ENCODE measurements at regions not wholly inside any gene's neighbourhood (a gene's known extent, or its start where the extent isn't known, plus 50 kb on each side); places are given as distances from the start of the nearest gene placed in this dataset.

- TF ChIP-seq CTCF (IDR thresholded peaks at IDR 0.05; ENCODE audit: low read depth, low read length) (no peak), POLR2A (IDR thresholded peaks at IDR 0.05; ENCODE audit: extremely low read depth, insufficient read length) (no peak)
These were observed 259.4 kb upstream of the ARX start for GRCh38 chrX:25275159-25275558.
